ENCODE measurements at regions not wholly inside any gene's neighbourhood (a gene's known extent, or its start where the extent isn't known, plus 50 kb on each side); places are given as distances from the start of the nearest gene placed in this dataset.

GRCh38 chr1:14242870-14243269 is 355.6 kb upstream of the KAZN start:
- intact Hi-C loops (cut with micrococcal nuclease) = no loop called here
- no peak overlapping the region for H3K27ac ChIP-seq (ENCODE audit: low read length)
- no peak overlapping the region for H3K27ac Mint-ChIP-seq
- 66% methylated on average over 8 of the region's 8 CpGs for WGBS (ENCODE audit: insufficient coverage)
- no peaks in the 10 kb centered on the region for H3K36me3 ChIP-seq (ENCODE audit: control insufficient read depth, insufficient read depth, low read length)
- H3K4me1 Mint-ChIP-seq = no peaks in the 10 kb centered on the region
- peaks cover 13 to 37% of the 10 kb centered on the region in 2 donors for H3K27me3 Mint-ChIP-seq (ENCODE audit: low read depth in 2 of 2)
- no peak overlapping the region for H3K4me3 ChIP-seq (ENCODE audit: low read length)
- no peak for TF ChIP-seq CTCF (IDR thresholded peaks at IDR 0.05)
- no peaks in the 10 kb centered on the region for H3K9me3 ChIP-seq (ENCODE audit: control insufficient read depth, insufficient read depth, low read length)
- no peaks in the 10 kb centered on the region for H3K27me3 ChIP-seq (ENCODE audit: control insufficient read depth, insufficient read depth, low read length)
- no peaks in the 10 kb centered on the region for H3K9me3 Mint-ChIP-seq
- DNase-seq = no peak
- H3K4me3 Mint-ChIP-seq = no peak overlapping the region
- no peaks in the 10 kb centered on the region for H3K4me1 ChIP-seq (ENCODE audit: control insufficient read depth, insufficient read depth, low read length)
- ATAC-seq = no peak
- no peaks in the 10 kb centered on the region for H3K36me3 Mint-ChIP-seq

DNA sequence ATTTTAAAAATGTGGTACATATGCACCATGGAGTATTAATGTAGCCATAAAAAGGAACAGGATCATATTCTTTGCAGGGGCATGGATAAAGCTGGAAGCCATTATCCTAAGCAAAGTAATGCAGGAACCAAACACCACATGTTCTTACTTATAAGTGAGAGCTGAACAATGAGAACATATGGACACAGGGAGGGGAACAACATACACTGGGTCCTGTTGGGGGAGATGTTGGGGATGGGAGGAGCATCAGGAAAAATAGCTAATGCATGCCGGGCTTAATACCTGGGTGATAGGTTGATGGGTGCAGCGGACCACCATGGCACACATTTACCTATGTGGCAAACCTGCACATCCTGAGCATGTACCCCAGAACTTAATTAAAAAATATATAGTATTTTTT is 352.5 kb upstream of the KAZN start:
- 100% methylated on average over 1 of the region's 2 CpGs for WGBS (ENCODE audit: insufficient coverage)
- no peaks in the 10 kb centered on the region for H3K4me1 ChIP-seq (ENCODE audit: control insufficient read depth, insufficient read depth, low read length)
- Mint-ChIP-seq H3K27me3 (ENCODE audit: low read depth in 2 of 2) (peaks cover 13 to 43% of the 10 kb centered on the region in 2 donors), H3K36me3 (no peaks in the 10 kb centered on the region), H3K4me1 (no peaks in the 10 kb centered on the region), H3K4me3 (no peak overlapping the region), H3K27ac (no peak overlapping the region), H3K9me3 (no peaks in the 10 kb centered on the region)
- no peaks in the 10 kb centered on the region for H3K9me3 ChIP-seq (ENCODE audit: control insufficient read depth, insufficient read depth, low read length)
- TF ChIP-seq CTCF (IDR thresholded peaks at IDR 0.05) = no peak
- H3K4me3 ChIP-seq (ENCODE audit: low read length) = no peak overlapping the region
- intact Hi-C loops (cut with micrococcal nuclease) = no loop called here
- no peaks in the 10 kb centered on the region for H3K27me3 ChIP-seq (ENCODE audit: control insufficient read depth, insufficient read depth, low read length)
- no peaks in the 10 kb centered on the region for H3K36me3 ChIP-seq (ENCODE audit: control insufficient read depth, insufficient read depth, low read length)
- ATAC-seq (no peak), DNase-seq (no peak)
- H3K27ac ChIP-seq (ENCODE audit: low read length) = no peak overlapping the region

DNA sequence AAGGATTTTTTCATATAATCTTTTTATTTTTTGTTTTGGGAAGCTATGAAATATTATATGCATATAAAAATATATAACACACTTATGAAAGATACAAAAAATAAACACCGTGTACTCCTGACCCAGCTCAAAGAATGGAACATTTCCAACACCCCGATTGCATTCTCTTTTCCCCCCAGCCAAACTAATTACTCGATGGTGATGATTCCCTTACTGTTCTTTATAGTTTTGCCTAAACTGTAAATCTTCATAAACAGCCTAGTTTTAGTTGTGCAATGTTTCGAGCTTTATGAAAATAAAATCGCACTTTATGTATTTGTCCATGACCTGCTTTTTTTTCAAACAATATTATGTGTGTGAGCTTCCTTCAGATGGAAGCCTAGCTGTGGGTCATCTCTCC is 352.0 kb upstream of the KAZN start:
- no peaks in the 10 kb centered on the region for H3K27me3 ChIP-seq (ENCODE audit: control insufficient read depth, insufficient read depth, low read length)
- no peaks in the 10 kb centered on the region for H3K9me3 Mint-ChIP-seq
- H3K4me3 ChIP-seq (ENCODE audit: low read length) = no peak overlapping the region
- WGBS (ENCODE audit: insufficient coverage) = 82% methylated on average over 5 of the region's 5 CpGs
- H3K27ac Mint-ChIP-seq = no peak overlapping the region
- H3K36me3 Mint-ChIP-seq = no peaks in the 10 kb centered on the region
- peaks cover 11 to 43% of the 10 kb centered on the region in 2 donors for H3K27me3 Mint-ChIP-seq (ENCODE audit: low read depth in 2 of 2)
- H3K36me3 ChIP-seq (ENCODE audit: control insufficient read depth, insufficient read depth, low read length) = no peaks in the 10 kb centered on the region
- no peak for ATAC-seq
- H3K9me3 ChIP-seq (ENCODE audit: control insufficient read depth, insufficient read depth, low read length) = no peaks in the 10 kb centered on the region
- no peak for TF ChIP-seq CTCF (IDR thresholded peaks at IDR 0.05)
- no peaks in the 10 kb centered on the region for H3K4me1 ChIP-seq (ENCODE audit: control insufficient read depth, insufficient read depth, low read length)
- no peak overlapping the region for H3K4me3 Mint-ChIP-seq
- H3K27ac ChIP-seq (ENCODE audit: low read length) = no peak overlapping the region
- H3K4me1 Mint-ChIP-seq = no peaks in the 10 kb centered on the region
- intact Hi-C loops (cut with micrococcal nuclease) = no loop called here
- no peak for DNase-seq

DNA sequence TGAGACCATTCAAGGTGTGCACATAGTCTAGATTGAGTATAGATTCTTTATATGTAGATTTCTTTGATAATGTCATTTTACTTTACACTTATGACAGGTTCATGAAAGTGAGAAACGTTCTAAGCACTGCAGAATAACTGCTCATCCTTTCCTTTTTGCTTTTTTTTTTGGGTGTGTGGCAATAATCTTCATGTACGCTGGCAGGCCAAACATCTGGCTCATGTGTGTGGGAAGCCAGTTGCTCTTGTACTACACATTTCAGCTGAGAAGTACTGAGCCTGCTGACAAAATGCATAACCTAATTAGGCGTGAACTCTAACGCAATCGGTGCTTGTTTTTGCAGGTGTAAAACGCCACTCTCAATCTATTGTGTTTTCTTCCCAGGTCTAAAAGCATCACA is 350.8 kb upstream of the KAZN start:
- no peak overlapping the region for H3K27ac Mint-ChIP-seq

More for the DNA sequence above, 350.8 kb upstream of the KAZN start:
- TF ChIP-seq CTCF (IDR thresholded peaks at IDR 0.05) = no peak
- Histone ChIP-seq H3K27ac (ENCODE audit: low read length) (no peak overlapping the region), H3K27me3 (ENCODE audit: control insufficient read depth, insufficient read depth, low read length) (no peaks in the 10 kb centered on the region), H3K4me3 (ENCODE audit: low read length) (no peak overlapping the region), H3K9me3 (ENCODE audit: control insufficient read depth, insufficient read depth, low read length) (no peaks in the 10 kb centered on the region), H3K4me1 (ENCODE audit: control insufficient read depth, insufficient read depth, low read length) (no peaks in the 10 kb centered on the region), H3K36me3 (ENCODE audit: control insufficient read depth, insufficient read depth, low read length) (no peaks in the 10 kb centered on the region)
- Mint-ChIP-seq H3K4me3 (no peak overlapping the region), H3K27me3 (ENCODE audit: low read depth in 2 of 2) (peaks cover 11 to 44% of the 10 kb centered on the region in 2 donors), H3K36me3 (no peaks in the 10 kb centered on the region), H3K4me1 (no peaks in the 10 kb centered on the region), H3K9me3 (no peaks in the 10 kb centered on the region)
- DNase-seq (no peak), ATAC-seq (no peak)
- intact Hi-C loops (cut with micrococcal nuclease) = no loop called here
- WGBS (ENCODE audit: insufficient coverage) = 58% methylated on average over 6 of the region's 6 CpGs
